MCF 10A (cell line): ENCODE measurements at regions not wholly inside any gene's neighbourhood (a gene's known extent, or its start where the extent isn't known, plus 50 kb on each side); places are given as distances from the start of the nearest gene placed in this dataset.
"Not testable (repeated sequence)": the region's sequence is repeated elsewhere in the genome, so short reads cannot be mapped to it uniquely, and the experiment has no call there.

Experiments used
- BruUV-seq: library from RNA; stranded (reverse); fragments of 400-500 nt; replicated peaks from 2 replicates; lab custom pipeline; 2021; lab: Mats Ljungman, UMichigan
- CTCF ChIA-PET: fragments of 300-600 bp; sonication (Branson Sonifier 250); formaldehyde crosslinking; extraction: SDS; loops from one replicate; lab custom pipeline; 2021; ENCODE audit warnings: antibody characterized with exemption, inconsistent platforms; lab: Yijun Ruan, JAX
- POLR2A ChIA-PET: fragments of 300-600, 350-650 bp; sonication (Branson Sonifier 250); formaldehyde crosslinking; extraction: SDS; loops from one replicate; lab custom pipeline; 2020; ENCODE audit warnings: antibody characterized with exemption, inconsistent platforms; lab: Yijun Ruan, JAX
- DNase-seq: peaks from one replicate; pipeline ENCODE4 v3.0.0-alpha.2; 2018; ENCODE audit not compliant: unreplicated experiment
- H3K27ac Mint-ChIP-seq: one replicate; pipeline ENCODE4 v1.8.0; 2022; ENCODE audit warnings: mild to moderate bottlenecking, low read depth, mixed read lengths; ENCODE audit not compliant: unreplicated experiment
- H3K27me3 Mint-ChIP-seq: one replicate; pipeline ENCODE4 v1.8.0; 2022; ENCODE audit warnings: mixed read lengths; ENCODE audit not compliant: insufficient read depth, unreplicated experiment
- H3K36me3 Mint-ChIP-seq: one replicate; pipeline ENCODE4 v1.8.0; 2022; ENCODE audit warnings: mild to moderate bottlenecking, moderate library complexity, mixed read lengths; ENCODE audit not compliant: insufficient read depth, unreplicated experiment
- H3K4me1 Mint-ChIP-seq: one replicate; pipeline ENCODE4 v1.8.0; 2022; ENCODE audit warnings: mixed read lengths; ENCODE audit not compliant: insufficient read depth, unreplicated experiment
- H3K4me3 Mint-ChIP-seq: one replicate; pipeline ENCODE4 v1.8.0; 2022; ENCODE audit warnings: mild to moderate bottlenecking, moderate library complexity, mixed read lengths; ENCODE audit not compliant: unreplicated experiment
- H3K9me3 Mint-ChIP-seq: one replicate; pipeline ENCODE4 v1.8.0; 2022; ENCODE audit warnings: mixed read lengths; ENCODE audit not compliant: unreplicated experiment
- intact Hi-C: fragments of 100-400 bp; cut with micrococcal nuclease; formaldehyde crosslinking; loops from 2 replicates; pipeline ENCODE4 v1.14.1; 2022

DNA sequence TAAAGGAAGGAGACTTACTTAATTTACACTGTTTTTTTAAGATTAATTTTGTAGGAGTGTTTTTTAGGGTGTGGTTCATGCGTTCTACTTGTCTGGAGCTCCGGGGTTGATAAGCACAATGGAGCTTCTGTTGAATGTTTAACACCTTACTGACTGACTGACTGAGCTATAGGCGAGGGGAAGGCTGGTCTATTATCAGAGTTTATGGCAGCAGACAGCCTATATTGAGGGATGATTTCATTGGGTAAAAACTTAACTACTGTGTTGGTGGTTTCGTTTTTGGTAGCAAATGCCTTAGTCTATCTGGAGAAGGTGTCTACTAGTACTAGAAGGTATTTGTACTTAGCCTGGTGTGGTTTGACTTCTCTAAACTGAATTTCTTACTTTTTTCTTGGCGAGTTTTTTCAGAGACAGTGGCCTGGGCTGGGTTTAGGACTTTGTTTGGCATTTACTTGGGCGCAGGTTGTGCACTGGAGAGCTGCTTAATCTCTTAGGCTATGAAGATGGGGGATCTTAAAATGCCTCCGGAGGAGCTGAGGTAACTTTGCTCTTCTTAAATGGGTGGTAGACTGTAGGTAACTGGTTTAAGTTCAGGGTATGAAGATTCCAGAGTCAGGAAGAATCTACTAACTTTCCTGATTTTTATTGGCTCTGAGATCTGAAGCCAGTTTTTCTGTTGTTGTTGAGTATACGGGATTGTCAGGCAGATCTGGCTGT lies 130.2 kb downstream of the ART5 start:
- Mint-ChIP-seq H3K27me3 (peaks cover 48% of the 10 kb centered on the region), H3K4me3 (peak overlapping the region; percentile 14), H3K27ac (peak overlapping the region; percentile 35)
- H3K9me3 Mint-ChIP-seq, intact Hi-C loops, POLR2A ChIA-PET, H3K36me3 Mint-ChIP-seq, H3K4me1 Mint-ChIP-seq, BruUV-seq, DNase-seq: not testable (repeated sequence)
- CTCF ChIA-PET = interaction anchor here (0.6 kb wide), 1 partner anchor 98 kb away, joined by 3 read pairs; no protein-coding TSS in a partner anchor

DNA sequence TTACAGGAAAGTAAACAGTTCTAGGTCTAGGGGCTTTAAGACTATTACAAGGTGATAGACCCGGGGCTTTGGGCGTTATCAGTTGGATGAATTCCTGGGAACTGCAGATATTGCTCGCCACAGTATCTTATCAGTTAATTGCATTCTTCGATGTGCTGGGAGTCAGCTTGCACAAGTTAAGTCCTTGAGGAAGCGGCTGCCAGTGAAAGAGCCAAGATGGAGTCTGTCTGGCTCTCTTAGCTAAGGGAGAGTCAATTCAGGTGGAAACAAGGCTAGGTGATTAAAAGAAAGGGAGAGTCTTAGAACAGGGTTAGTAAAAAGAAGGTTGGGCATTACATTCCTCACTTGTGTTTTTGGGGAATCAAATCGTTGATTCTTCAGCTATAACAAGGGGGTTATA lies 130.6 kb upstream of the ZNF195 start:
- H3K4me1 Mint-ChIP-seq, H3K4me3 Mint-ChIP-seq, BruUV-seq, H3K27ac Mint-ChIP-seq, H3K36me3 Mint-ChIP-seq, DNase-seq, POLR2A ChIA-PET, intact Hi-C loops, CTCF ChIA-PET, H3K9me3 Mint-ChIP-seq: not testable (repeated sequence)
- H3K27me3 Mint-ChIP-seq = peaks cover 33% of the 10 kb centered on the region

DNA sequence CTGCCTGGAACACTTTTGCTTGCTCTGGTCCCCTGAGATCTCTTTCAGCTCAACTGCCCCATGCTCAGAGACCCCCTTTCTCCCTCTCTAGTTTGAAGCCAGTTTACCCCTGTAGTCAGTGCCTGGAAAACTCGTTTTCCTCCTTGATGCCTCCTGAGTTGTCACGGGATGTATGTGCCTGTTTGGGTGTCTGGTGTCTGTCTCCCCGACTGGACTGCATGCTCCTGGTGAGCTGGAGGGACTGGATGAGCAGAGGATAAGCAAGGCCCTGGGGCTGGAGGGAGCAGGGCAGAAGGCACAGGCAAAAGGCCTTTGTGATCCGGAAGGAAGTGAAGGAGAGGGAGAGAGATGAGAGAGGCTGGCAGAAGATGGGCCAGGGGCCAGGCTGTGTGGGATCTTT lies 120.3 kb upstream of the ZNF195 start:
- H3K27ac Mint-ChIP-seq, CTCF ChIA-PET, H3K9me3 Mint-ChIP-seq, intact Hi-C loops, H3K4me3 Mint-ChIP-seq, BruUV-seq, POLR2A ChIA-PET, DNase-seq, H3K36me3 Mint-ChIP-seq, H3K4me1 Mint-ChIP-seq: not testable (repeated sequence)
- peaks cover 24% of the 10 kb centered on the region for H3K27me3 Mint-ChIP-seq

DNA sequence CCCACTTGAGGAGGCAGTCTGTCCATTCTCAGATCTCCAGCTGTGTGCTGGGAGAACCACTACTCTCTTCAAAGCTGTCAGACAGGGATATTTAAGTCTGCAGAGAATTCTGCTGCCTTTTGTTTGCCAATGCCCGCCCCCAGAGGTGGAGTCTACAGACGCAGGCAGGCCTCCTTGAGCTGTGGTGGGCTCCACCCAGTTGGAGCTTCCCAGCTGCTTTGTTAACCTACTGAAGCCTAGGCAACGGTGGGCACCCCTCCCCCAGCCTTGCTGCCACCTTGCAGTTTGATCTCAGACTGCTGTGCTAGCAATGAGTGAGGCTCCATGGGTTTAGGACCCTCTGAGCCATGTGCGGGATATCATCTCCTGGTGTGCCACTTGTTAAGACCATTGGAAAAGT lies 119.4 kb upstream of the ZNF195 start:
- H3K9me3 Mint-ChIP-seq, CTCF ChIA-PET, H3K36me3 Mint-ChIP-seq, DNase-seq, POLR2A ChIA-PET, H3K4me1 Mint-ChIP-seq, H3K27ac Mint-ChIP-seq, H3K4me3 Mint-ChIP-seq, intact Hi-C loops, BruUV-seq: not testable (repeated sequence)
- peaks cover 24% of the 10 kb centered on the region for H3K27me3 Mint-ChIP-seq

DNA sequence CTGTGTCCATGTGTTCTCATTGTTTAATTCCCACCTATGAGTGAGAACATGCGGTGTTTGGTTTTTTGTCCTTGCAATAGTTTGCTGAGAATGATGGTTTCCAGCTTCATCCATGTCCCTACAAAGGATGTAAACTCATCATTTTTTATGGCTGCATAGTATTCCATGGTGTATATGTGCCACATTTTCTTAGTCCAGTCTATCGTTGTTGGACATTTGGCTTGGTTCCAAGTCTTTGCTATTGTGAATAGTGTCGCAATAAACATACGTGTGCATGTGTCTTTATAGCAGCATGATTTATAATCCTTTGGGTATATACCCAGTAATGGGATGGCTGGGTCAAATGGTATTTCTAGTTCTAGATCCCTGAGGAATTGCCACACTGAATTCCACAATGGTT lies 114.2 kb upstream of the ZNF195 start:
- H3K4me3 Mint-ChIP-seq, intact Hi-C loops, POLR2A ChIA-PET, H3K36me3 Mint-ChIP-seq, H3K27ac Mint-ChIP-seq, H3K4me1 Mint-ChIP-seq, DNase-seq, BruUV-seq, H3K9me3 Mint-ChIP-seq, CTCF ChIA-PET: not testable (repeated sequence)
- peaks cover 25% of the 10 kb centered on the region for H3K27me3 Mint-ChIP-seq

DNA sequence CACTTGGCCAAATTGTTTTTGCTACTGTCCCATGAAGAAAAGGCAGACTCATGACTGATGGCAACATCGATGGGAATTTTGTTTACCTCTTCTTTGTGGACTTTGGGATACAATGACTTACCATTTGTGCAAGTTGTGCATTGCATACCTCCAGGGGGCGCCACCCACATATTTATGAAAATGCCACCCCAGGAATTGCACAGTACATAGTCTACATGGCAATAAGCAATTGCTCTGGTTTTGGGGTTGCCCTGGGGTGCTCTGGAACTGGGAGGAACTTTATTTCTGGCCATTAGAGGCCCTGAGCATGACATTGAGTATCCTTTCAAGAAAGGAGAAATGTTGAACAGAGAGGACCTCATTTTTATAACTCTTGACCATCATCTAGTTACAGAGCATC lies 109.1 kb upstream of the ZNF195 start:
- H3K9me3 Mint-ChIP-seq, intact Hi-C loops: not testable (repeated sequence)

DNA sequence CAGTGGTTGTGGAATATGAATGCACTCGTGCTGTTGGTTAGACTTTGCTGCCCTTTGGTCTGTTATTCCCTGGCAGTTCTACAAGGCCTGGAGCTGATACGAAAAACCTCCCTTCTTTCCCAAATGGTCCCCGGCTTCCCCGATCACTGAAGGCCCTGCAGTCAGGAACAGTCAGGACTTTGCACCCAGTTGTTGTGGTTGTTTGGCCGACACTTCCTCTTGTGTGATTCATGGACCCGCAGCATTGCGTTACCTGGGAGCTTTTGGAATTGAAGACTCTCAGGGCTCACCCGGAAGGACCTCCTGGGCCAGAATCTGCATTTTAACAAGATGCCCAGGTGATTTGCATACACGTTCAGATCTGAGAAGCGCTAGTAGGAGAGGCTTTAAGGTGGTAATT lies 106.8 kb upstream of the ZNF195 start:
- H3K27me3 Mint-ChIP-seq = peaks cover 56% of the 10 kb centered on the region
- DNase-seq, H3K9me3 Mint-ChIP-seq, H3K4me1 Mint-ChIP-seq, H3K36me3 Mint-ChIP-seq, H3K4me3 Mint-ChIP-seq, POLR2A ChIA-PET, H3K27ac Mint-ChIP-seq, BruUV-seq, CTCF ChIA-PET, intact Hi-C loops: not testable (repeated sequence)

More for the DNA sequence above, 109.1 kb upstream of the ZNF195 start:
- H3K27ac Mint-ChIP-seq, H3K4me1 Mint-ChIP-seq, H3K36me3 Mint-ChIP-seq, H3K4me3 Mint-ChIP-seq, BruUV-seq, POLR2A ChIA-PET, CTCF ChIA-PET, DNase-seq: not testable (repeated sequence)
- peaks cover 33% of the 10 kb centered on the region for H3K27me3 Mint-ChIP-seq

DNA sequence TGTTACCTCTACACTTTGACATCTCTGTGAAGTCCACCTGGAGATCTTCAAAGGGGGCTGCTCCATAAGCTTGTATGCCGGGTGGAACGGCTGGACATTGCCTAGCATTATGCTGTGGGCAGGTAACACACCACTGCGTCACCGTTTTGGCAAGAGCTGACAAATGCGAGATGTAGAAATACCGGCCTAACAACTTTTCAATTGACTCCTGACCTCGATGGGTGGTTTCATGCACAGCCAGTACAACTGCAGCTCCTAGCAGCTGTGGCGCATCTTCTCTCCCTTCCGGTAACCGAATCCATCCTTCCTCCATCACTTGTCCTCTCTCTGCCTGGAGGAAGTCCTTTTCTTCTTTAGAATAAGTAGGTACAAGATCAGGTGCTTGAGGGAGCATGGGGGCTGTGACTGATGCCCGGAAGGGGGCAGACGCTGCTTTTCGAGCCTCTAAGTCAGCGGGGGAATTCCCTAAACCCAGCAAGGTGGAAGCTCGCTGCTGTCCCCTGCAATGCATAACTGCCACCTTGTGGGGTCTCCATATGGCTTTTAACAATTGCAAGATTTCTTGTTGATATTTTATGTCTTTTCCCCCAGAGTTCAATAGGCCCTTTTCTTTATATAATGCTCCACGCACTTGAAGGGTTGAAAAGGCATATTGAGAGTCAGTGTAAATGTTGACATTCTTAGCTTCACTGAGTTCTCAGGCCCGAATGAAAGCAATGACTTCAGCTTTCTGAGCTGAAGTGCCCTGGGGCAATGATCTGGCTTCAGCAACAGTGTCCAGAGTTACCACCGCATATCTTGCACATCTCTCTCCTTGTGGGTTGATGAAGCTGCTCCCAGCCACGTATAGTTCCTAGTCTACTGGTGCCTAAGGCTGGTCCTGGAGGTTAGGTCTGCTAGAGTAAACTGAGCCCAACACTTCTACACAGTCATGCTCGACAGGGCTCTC lies 98.3 kb upstream of the ZNF195 start:
- intact Hi-C loops, H3K4me1 Mint-ChIP-seq, H3K27ac Mint-ChIP-seq, DNase-seq, BruUV-seq, H3K36me3 Mint-ChIP-seq, H3K9me3 Mint-ChIP-seq, POLR2A ChIA-PET: not testable (repeated sequence)
- Mint-ChIP-seq H3K4me3 (peak overlapping the region; percentile 33), H3K27me3 (peaks cover 18% of the 10 kb centered on the region)
- CTCF ChIA-PET = interaction anchor here (0.6 to 1.3 kb wide), 4 partner anchors 127 to 244 kb away, joined by 3 to 4 read pairs (median 3); partner anchors contain the start of gene ART1
